Activated CD8-positive, alpha-beta T cell treated with anti-CD3 and anti-CD28 coated beads for 36 hours (primary cell): ENCODE measurements at regions not wholly inside any gene's neighbourhood (a gene's known extent, or its start where the extent isn't known, plus 50 kb on each side); places are given as distances from the start of the nearest gene placed in this dataset.

Source experiments
- ATAC-seq: fragments of 200-7000 bp; cut with Tn5 transposase; one replicate; pipeline ENCODE4 v1.10.0; 2021; ENCODE audit warnings: mild to moderate bottlenecking, moderate library complexity
- CTCF ChIA-PET: fragments of 350-600 bp; sonication (Branson Sonifier 250); formaldehyde crosslinking; loops from one replicate; lab custom pipeline; 2021; ENCODE audit warnings: antibody characterized with exemption; lab: Charles Lee
- POLR2A ChIA-PET: fragments of 350-600 bp; sonication (Branson Sonifier 250); formaldehyde crosslinking; loops from one replicate; lab custom pipeline; 2021; ENCODE audit warnings: antibody characterized with exemption; lab: Charles Lee
- DNase-seq: peaks from one replicate; pipeline ENCODE4 v3.0.0-alpha.2; 2020
- H3K27ac Mint-ChIP-seq: one replicate; pipeline ENCODE4 v1.8.0; 2021; ENCODE audit warnings: mild to moderate bottlenecking, mixed read lengths
- H3K27me3 Mint-ChIP-seq: one replicate; pipeline ENCODE4 v1.8.0; 2021; ENCODE audit warnings: mixed read lengths
- H3K36me3 Mint-ChIP-seq: one replicate; pipeline ENCODE4 v1.8.0; 2021; ENCODE audit warnings: low read depth, mixed read lengths
- H3K4me1 Mint-ChIP-seq: one replicate; pipeline ENCODE4 v1.8.0; 2021; ENCODE audit warnings: low read depth, mixed read lengths
- H3K4me3 Mint-ChIP-seq: one replicate; pipeline ENCODE4 v1.8.0; 2021; ENCODE audit warnings: mild to moderate bottlenecking, moderate library complexity, mixed read lengths
- H3K9me3 Mint-ChIP-seq: one replicate; pipeline ENCODE4 v1.8.0; 2021; ENCODE audit warnings: mixed read lengths
- intact Hi-C: fragments of 100-400 bp; cut with micrococcal nuclease; formaldehyde crosslinking; loops from one replicate; pipeline ENCODE4 v1.10.0; 2022
- TF ChIP-seq, protein P1 (sequence below): fragments of 200-600 bp; IDR thresholded peaks from one replicate; pipeline ENCODE4 v1.8.0; 2022; ENCODE audit warnings: antibody characterized with exemption, mild to moderate bottlenecking

DNA sequence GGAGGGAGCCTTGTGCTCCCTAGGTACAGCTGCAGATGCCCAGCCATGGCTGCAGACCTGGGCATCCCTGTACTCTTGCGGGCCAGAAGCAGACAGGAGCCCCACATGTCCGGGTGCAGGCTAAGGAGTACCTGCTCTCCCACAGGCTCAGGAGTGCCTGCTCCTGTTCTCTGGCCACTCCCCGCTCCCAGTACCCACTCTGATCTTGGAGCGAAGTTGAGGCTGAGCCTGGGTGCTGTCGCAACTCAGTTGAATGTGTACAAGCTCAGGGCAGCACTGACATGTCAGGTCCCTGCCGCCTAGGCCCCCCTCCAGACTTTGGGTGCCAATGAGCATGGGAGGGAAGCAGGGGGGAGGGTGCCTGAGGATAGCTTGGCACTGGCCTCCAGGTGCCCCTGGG, 666.9 kb downstream of the PLPP3 start:
- Mint-ChIP-seq H3K4me3 (no peak overlapping the region), H3K27me3 (peaks cover 2% of the 10 kb centered on the region), H3K27ac (no peak overlapping the region), H3K36me3 (no peaks in the 10 kb centered on the region), H3K9me3 (no peaks in the 10 kb centered on the region), H3K4me1 (no peaks in the 10 kb centered on the region)
- no peak for ATAC-seq
- intact Hi-C loops = no loop called here
- TF ChIP-seq, protein P1, sequence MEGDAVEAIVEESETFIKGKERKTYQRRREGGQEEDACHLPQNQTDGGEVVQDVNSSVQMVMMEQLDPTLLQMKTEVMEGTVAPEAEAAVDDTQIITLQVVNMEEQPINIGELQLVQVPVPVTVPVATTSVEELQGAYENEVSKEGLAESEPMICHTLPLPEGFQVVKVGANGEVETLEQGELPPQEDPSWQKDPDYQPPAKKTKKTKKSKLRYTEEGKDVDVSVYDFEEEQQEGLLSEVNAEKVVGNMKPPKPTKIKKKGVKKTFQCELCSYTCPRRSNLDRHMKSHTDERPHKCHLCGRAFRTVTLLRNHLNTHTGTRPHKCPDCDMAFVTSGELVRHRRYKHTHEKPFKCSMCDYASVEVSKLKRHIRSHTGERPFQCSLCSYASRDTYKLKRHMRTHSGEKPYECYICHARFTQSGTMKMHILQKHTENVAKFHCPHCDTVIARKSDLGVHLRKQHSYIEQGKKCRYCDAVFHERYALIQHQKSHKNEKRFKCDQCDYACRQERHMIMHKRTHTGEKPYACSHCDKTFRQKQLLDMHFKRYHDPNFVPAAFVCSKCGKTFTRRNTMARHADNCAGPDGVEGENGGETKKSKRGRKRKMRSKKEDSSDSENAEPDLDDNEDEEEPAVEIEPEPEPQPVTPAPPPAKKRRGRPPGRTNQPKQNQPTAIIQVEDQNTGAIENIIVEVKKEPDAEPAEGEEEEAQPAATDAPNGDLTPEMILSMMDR = no peak
- DNase-seq = no peak
- ChIA-PET POLR2A (no interaction called here), CTCF (no interaction called here)

DNA sequence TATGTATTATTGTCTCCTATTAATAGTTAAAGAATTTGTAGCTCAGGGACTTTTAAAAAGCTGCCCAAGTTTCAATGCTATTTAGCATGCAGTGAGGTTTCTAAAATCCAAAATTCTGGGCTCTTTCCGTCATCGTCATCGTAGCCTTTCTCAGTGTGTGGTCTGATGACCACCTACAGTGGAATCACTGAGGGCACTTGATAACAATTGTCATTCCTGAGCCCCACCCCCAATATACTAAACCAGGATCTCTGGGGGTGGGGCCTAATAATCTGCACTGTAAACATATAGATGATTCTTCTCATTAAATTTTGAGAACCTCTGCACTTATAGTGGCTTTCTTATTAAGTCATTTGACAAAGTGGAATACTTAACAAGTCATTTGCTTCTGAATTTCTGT, 674.8 kb downstream of the PLPP3 start:
- Mint-ChIP-seq H3K4me1 (no peaks in the 10 kb centered on the region), H3K27ac (no peak overlapping the region), H3K36me3 (no peaks in the 10 kb centered on the region), H3K9me3 (no peaks in the 10 kb centered on the region), H3K27me3 (no peaks in the 10 kb centered on the region), H3K4me3 (no peak overlapping the region)
- TF ChIP-seq, protein P1 = no peak
- ChIA-PET CTCF (no interaction called here), POLR2A (no interaction called here)
- intact Hi-C loops = no loop called here
- no peak for DNase-seq
- no peak for ATAC-seq

- POLR2A ChIA-PET = no interaction called here
- intact Hi-C loops = no loop called here
- no peak for ATAC-seq
- H3K27ac Mint-ChIP-seq = no peak overlapping the region
- DNase-seq = no peak
- H3K36me3 Mint-ChIP-seq = no peaks in the 10 kb centered on the region
- H3K9me3 Mint-ChIP-seq = peaks cover 5% of the 10 kb centered on the region
- CTCF ChIA-PET = no interaction called here
- no peak overlapping the region for H3K4me3 Mint-ChIP-seq
- no peaks in the 10 kb centered on the region for H3K27me3 Mint-ChIP-seq
- TF ChIP-seq, protein P1 = no peak
- no peaks in the 10 kb centered on the region for H3K4me1 Mint-ChIP-seq
Measured at GRCh38 chr1:55898181-55898580, 681.2 kb downstream of the PLPP3 start.

GRCh38 chr1:55896210-55896609, 681.0 kb upstream of the USP24 start:
- peaks cover 2% of the 10 kb centered on the region for H3K36me3 Mint-ChIP-seq
- no peaks in the 10 kb centered on the region for H3K4me1 Mint-ChIP-seq
- ATAC-seq = no peak
- POLR2A ChIA-PET = no interaction called here
- TF ChIP-seq, protein P1 = no peak
- DNase-seq = no peak
- H3K9me3 Mint-ChIP-seq = peaks cover 12% of the 10 kb centered on the region
- intact Hi-C loops = no loop called here
- H3K27me3 Mint-ChIP-seq = peaks cover 2% of the 10 kb centered on the region
- no peak overlapping the region for H3K4me3 Mint-ChIP-seq
- no peak overlapping the region for H3K27ac Mint-ChIP-seq
- CTCF ChIA-PET = no interaction called here

GRCh38 chr1:55894521-55894920, 679.4 kb upstream of the USP24 start:
- ChIA-PET CTCF (no interaction called here), POLR2A (no interaction called here)
- H3K4me3 Mint-ChIP-seq = no peak overlapping the region
- peaks cover 12% of the 10 kb centered on the region for H3K9me3 Mint-ChIP-seq
- H3K27ac Mint-ChIP-seq = no peak overlapping the region
- no peak for DNase-seq
- intact Hi-C loops = no loop called here
- no peaks in the 10 kb centered on the region for H3K4me1 Mint-ChIP-seq
- peaks cover 2% of the 10 kb centered on the region for H3K27me3 Mint-ChIP-seq
- TF ChIP-seq, protein P1 = no peak
- H3K36me3 Mint-ChIP-seq = peaks cover 2% of the 10 kb centered on the region
- no peak for ATAC-seq
